Endodermal cell (in vitro differentiated cells): ENCODE measurements at regions not wholly inside any gene's neighbourhood (a gene's known extent, or its start where the extent isn't known, plus 50 kb on each side); places are given as distances from the start of the nearest gene placed in this dataset.

Experiments
- DNase-seq: peaks from one replicate; pipeline ENCODE4 v3.0.0-alpha.2; 2017
- H3K27ac ChIP-seq: 2 replicates; pipeline ENCODE4 v1.5.1; 2013; ENCODE audit warnings: mild to moderate bottlenecking, low read depth, low read length, moderate library complexity
- H3K27me3 ChIP-seq: 2 replicates; pipeline ENCODE4 v1.6.1; 2013; ENCODE audit warnings: mild to moderate bottlenecking, low read length, moderate library complexity; ENCODE audit not compliant: insufficient read depth, control insufficient read depth, poor library complexity, severe bottlenecking
- H3K36me3 ChIP-seq: 2 replicates; pipeline ENCODE4 v1.7.0; 2013; ENCODE audit warnings: mild to moderate bottlenecking, low read length, moderate library complexity; ENCODE audit not compliant: control insufficient read depth, insufficient read depth
- H3K4me1 ChIP-seq: one replicate; pipeline ENCODE4 v1.7.0; 2013; ENCODE audit warnings: low read length; ENCODE audit not compliant: control insufficient read depth, insufficient read depth
- H3K4me3 ChIP-seq: 2 replicates; pipeline ENCODE4 v1.5.1; 2013; ENCODE audit warnings: mild to moderate bottlenecking, low read length, moderate library complexity
- H3K9ac ChIP-seq: 2 replicates; pipeline ENCODE4 v1.6.1; 2013; ENCODE audit warnings: mild to moderate bottlenecking, low read length, moderate library complexity; ENCODE audit not compliant: poor library complexity, severe bottlenecking; ENCODE audit errors: extremely low read depth
- H3K9me3 ChIP-seq: 2 replicates; pipeline ENCODE4 v1.6.1; 2013; ENCODE audit warnings: mild to moderate bottlenecking, low read length, moderate library complexity; ENCODE audit not compliant: control insufficient read depth
- H3K27ac Mint-ChIP-seq: 2 replicates; pipeline ENCODE4 v1.8.0; 2020; ENCODE audit warnings: mixed read lengths
- H3K27me3 Mint-ChIP-seq: 2 replicates; pipeline ENCODE4 v1.8.0; 2021; ENCODE audit warnings: mild to moderate bottlenecking, mixed read lengths; ENCODE audit not compliant: insufficient read depth
- H3K36me3 Mint-ChIP-seq: 2 replicates; pipeline ENCODE4 v1.8.0; 2020; ENCODE audit warnings: low read depth, mixed read lengths
- H3K4me1 Mint-ChIP-seq: 2 replicates; pipeline ENCODE4 v1.8.0; 2020; ENCODE audit warnings: mixed read lengths
- H3K4me3 Mint-ChIP-seq: 2 replicates; pipeline ENCODE4 v1.8.0; 2020; ENCODE audit warnings: mild to moderate bottlenecking, moderate library complexity, mixed read lengths
- H3K9me3 Mint-ChIP-seq: 2 replicates; pipeline ENCODE4 v1.8.0; 2020; ENCODE audit warnings: mild to moderate bottlenecking, mixed read lengths
- WGBS, 2 experiments: methylation state at CpG; one replicate each; pipeline versions ENCODE4 v1.1.5 to v1.1.7; 2013; ENCODE audit warnings: missing lambda C conversion rate in 2 of 2, mixed read lengths in 1 of 2; ENCODE audit not compliant: insufficient coverage in 1 of 2, insufficient read length in 1 of 2; 5-methylcytosine and 5-hydroxymethylcytosine counted together
- TF ChIP-seq, protein P1 (sequence below): fragments of 200-600 bp; sonication (generic); conservative IDR thresholded peaks from 2 replicates; pipeline ENCODE4 v1.5.0; 2021; ENCODE audit warnings: antibody characterized with exemption, mild to moderate bottlenecking

DNA sequence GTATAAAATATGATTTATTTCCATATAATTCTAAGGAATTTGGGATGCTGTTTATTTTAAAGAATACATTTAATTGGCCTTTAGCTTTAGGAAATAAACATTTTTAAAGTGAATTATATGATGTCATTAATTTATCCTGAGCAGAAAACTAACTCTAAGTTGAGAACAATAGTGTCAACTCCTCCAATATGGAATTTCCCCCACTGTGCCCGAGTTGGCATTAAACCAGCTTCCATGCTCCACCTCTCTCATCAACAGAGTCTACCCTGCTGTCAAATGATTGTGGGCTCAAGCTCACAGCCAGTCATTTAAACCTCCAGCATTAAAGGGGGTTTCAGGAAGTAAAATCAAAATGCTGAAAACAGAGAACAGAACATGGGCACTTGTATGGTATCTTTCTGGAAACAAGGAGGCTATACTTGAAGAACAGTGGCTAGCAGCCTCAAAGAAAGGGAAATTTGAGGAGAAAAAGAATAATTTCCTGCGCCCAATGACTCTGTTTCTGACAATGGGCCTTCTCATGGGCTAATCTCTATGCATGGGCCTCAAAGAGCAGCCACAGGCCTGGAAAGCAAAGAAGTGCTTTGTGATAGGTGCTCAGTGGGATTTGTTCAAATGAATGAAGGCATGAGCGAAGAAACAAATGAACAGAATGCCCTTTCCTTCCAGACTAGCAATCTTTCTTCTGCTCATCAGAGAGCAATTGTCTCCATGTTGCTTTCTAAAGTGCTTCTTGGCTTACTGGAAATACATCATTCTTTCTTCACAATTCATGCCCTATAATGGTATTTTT is 252.8 kb downstream of the MTX2 start:
- TF ChIP-seq, protein P1, sequence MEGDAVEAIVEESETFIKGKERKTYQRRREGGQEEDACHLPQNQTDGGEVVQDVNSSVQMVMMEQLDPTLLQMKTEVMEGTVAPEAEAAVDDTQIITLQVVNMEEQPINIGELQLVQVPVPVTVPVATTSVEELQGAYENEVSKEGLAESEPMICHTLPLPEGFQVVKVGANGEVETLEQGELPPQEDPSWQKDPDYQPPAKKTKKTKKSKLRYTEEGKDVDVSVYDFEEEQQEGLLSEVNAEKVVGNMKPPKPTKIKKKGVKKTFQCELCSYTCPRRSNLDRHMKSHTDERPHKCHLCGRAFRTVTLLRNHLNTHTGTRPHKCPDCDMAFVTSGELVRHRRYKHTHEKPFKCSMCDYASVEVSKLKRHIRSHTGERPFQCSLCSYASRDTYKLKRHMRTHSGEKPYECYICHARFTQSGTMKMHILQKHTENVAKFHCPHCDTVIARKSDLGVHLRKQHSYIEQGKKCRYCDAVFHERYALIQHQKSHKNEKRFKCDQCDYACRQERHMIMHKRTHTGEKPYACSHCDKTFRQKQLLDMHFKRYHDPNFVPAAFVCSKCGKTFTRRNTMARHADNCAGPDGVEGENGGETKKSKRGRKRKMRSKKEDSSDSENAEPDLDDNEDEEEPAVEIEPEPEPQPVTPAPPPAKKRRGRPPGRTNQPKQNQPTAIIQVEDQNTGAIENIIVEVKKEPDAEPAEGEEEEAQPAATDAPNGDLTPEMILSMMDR, result no peak
- H3K4me1 Mint-ChIP-seq, result peaks cover 5% of the 10 kb centered on the region
- Histone ChIP-seq H3K36me3 (no peaks in the 10 kb centered on the region), H3K27me3 (peaks cover 18% of the 10 kb centered on the region), H3K27ac (no peak overlapping the region), H3K4me1 (no peaks in the 10 kb centered on the region), H3K4me3 (no peak overlapping the region), H3K9ac (no peak overlapping the region), H3K9me3 (no peaks in the 10 kb centered on the region)
- H3K36me3 Mint-ChIP-seq, result no peaks in the 10 kb centered on the region
- no peaks in the 10 kb centered on the region for H3K9me3 Mint-ChIP-seq
- H3K27ac Mint-ChIP-seq, result no peak overlapping the region
- DNase-seq, result no peak
- 51 to 59% methylated on average over 3 of the region's 3 CpGs for WGBS, 2 experiments
- H3K4me3 Mint-ChIP-seq, result no peak overlapping the region
- peaks cover 72% of the 10 kb centered on the region for H3K27me3 Mint-ChIP-seq

DNA sequence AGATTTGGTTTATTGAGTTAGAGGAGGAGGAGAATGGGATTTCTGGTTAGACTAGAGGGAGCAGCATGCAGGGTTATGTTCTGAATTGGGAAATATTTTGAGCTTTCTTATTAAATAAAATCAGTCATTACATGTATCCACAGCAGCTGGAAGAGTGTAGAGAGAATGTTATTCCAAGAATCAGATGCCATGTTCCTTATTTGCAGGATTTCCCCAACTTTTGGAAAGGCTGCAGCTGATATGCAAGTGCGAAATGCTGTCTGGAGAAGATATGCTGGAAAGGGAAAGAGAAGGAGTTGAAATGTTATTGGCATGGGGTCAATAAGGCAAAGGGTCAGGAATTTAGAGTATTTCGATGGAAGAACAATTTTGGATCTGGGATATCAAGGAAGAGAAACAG is 255.8 kb downstream of the MTX2 start:
- Mint-ChIP-seq H3K4me3 (no peak overlapping the region), H3K27ac (no peak overlapping the region), H3K27me3 (peaks cover 77% of the 10 kb centered on the region), H3K4me1 (no peaks in the 10 kb centered on the region), H3K36me3 (no peaks in the 10 kb centered on the region), H3K9me3 (no peaks in the 10 kb centered on the region)
- DNase-seq, result no peak
- H3K36me3 ChIP-seq, result no peaks in the 10 kb centered on the region
- no peak overlapping the region for H3K9ac ChIP-seq
- no peaks in the 10 kb centered on the region for H3K4me1 ChIP-seq
- WGBS, 2 experiments, result 86 to 88% methylated on average over 1 to 2 of the region's 2 CpGs
- no peaks in the 10 kb centered on the region for H3K9me3 ChIP-seq
- TF ChIP-seq, protein P1, result no peak
- H3K4me3 ChIP-seq, result no peak overlapping the region
- peaks cover 24% of the 10 kb centered on the region for H3K27me3 ChIP-seq
- H3K27ac ChIP-seq, result no peak overlapping the region

DNA sequence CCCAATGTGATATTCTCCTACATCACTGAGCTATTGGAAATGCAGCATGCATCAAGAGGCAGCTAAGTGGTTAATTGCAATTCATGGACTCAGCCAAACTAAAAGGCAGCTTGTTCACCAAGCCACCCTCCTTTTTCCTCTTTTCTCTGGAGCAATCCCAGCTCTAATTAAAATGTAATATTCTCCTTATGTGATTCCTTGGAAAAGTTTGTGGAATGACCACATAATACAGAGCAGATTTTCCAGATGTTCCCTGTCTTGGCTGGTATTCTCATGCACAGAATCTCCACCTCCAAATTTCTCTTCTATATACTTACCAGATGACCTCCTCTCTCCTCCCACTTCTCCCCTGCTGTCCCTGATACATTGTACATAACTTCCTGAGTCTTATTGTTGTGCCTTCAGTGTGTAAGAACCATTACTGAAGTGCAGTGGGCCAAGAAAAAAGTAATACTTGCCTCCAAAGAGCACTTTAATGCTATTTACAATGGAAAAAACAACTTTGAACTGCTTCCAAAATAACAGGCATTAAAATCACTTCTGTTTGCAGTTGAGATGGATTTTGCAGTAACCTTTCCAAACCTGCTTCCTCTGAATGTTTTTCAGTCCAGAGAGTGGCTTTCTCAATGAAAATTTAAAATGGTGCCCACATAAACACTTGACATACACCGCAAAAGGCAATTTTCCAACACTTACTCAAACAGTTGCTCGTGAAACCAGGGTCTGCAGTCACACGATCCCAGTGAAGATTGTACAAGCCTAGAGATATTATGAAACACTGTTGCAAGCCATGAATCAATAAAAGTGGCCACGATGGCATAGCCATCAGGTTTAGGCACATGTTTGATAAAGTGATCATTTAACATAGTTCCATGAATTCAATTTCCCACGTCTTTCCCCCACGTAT is 258.0 kb downstream of the MTX2 start:
- Histone ChIP-seq H3K4me1 (no peaks in the 10 kb centered on the region), H3K27me3 (peaks cover 12% of the 10 kb centered on the region), H3K9me3 (no peaks in the 10 kb centered on the region), H3K36me3 (no peaks in the 10 kb centered on the region), H3K9ac (no peak overlapping the region), H3K27ac (no peak overlapping the region), H3K4me3 (no peak overlapping the region)
- Mint-ChIP-seq H3K27me3 (peaks cover 73% of the 10 kb centered on the region), H3K36me3 (no peaks in the 10 kb centered on the region), H3K4me3 (no peak overlapping the region), H3K27ac (no peak overlapping the region), H3K4me1 (no peaks in the 10 kb centered on the region), H3K9me3 (no peaks in the 10 kb centered on the region)
- WGBS, 2 experiments, result 90 to 95% methylated on average over 3 to 6 of the region's 6 CpGs
- TF ChIP-seq, protein P1, result no peak
- no peak for DNase-seq
